ENCODE measurements at regions not wholly inside any gene's neighbourhood (a gene's known extent, or its start where the extent isn't known, plus 50 kb on each side); places are given as distances from the start of the nearest gene placed in this dataset.

DNA sequence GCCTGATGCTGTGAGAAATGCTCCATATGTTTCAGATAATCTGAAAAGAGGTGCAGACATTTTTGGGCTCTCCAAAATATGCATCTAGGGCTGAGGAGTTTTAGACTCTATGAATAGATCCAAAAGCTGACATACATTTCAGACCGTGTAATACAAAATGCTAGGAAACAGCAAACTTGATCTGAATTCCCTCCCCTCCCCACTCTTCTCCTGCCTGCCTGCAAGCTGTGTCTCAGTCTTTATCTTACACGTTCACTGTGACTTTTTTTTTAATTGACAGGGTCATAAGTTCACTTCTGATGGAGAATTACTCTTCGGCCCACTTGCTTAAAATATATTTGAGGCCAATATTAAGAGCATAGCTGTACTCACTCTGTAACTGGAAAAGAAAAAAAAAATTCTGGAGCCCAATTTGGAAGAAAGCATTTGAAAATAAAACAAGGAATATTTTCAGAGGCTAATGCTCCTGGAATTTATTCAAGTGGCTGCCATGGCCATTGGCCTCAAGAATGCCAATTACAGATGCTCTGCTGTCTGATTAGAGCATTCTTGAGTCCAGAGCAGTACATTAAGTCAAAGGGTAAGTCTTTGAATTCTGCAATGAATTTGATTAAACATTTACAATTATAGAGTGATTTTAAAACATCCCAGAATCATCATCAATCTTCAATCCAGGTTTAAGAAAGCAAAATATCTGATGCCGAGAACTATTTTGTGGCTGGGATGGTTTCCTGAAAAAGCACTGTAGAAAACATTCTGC is 146.2 kb upstream of the SEMA6D start:
- peak overlapping the region; percentile 79 for H3K27ac ChIP-seq
- no peaks in the 10 kb centered on the region for H3K36me3 ChIP-seq
- H3K4me1 ChIP-seq (ENCODE audit: low read depth): peaks cover 31% of the 10 kb centered on the region
- peak in 1 of 2 donors; percentile 52 for DNase-seq (ENCODE audit: low read depth in 1 of 2, low spot score in 1 of 2)
- H3K4me3 ChIP-seq: no peak overlapping the region
- TF ChIP-seq, protein P1, sequence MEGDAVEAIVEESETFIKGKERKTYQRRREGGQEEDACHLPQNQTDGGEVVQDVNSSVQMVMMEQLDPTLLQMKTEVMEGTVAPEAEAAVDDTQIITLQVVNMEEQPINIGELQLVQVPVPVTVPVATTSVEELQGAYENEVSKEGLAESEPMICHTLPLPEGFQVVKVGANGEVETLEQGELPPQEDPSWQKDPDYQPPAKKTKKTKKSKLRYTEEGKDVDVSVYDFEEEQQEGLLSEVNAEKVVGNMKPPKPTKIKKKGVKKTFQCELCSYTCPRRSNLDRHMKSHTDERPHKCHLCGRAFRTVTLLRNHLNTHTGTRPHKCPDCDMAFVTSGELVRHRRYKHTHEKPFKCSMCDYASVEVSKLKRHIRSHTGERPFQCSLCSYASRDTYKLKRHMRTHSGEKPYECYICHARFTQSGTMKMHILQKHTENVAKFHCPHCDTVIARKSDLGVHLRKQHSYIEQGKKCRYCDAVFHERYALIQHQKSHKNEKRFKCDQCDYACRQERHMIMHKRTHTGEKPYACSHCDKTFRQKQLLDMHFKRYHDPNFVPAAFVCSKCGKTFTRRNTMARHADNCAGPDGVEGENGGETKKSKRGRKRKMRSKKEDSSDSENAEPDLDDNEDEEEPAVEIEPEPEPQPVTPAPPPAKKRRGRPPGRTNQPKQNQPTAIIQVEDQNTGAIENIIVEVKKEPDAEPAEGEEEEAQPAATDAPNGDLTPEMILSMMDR (IDR thresholded peaks at IDR 0.05; ENCODE audit: low read depth, low read length): no peak
- no peaks in the 10 kb centered on the region for H3K9me3 ChIP-seq (ENCODE audit: low read depth)
- H3K27me3 ChIP-seq: no peaks in the 10 kb centered on the region

DNA sequence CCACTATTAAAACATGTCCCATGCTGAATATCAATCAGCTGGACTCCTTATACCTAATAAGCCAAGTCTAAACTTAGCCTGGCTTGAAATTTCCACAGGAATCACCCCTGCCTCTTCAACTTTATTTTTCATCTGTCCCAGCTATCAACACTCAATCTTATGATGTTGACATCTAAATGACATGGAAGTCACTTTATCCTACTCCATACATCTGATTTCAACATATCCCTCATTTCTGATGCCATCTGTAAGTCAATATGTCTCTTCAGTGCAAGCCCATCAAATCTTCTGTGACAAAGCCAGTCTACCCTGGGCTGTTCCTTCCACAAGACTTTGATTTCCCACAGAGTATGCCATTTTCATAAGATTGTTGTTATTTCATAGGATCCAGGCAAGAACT is 143.6 kb upstream of the SEMA6D start:
- TF ChIP-seq, protein P1 (IDR thresholded peaks at IDR 0.05; ENCODE audit: low read depth, low read length): no peak
- Histone ChIP-seq H3K9me3 (ENCODE audit: low read depth) (no peaks in the 10 kb centered on the region), H3K4me3 (no peak overlapping the region), H3K27ac (no peak overlapping the region), H3K4me1 (ENCODE audit: low read depth) (peaks cover 47% of the 10 kb centered on the region), H3K36me3 (no peaks in the 10 kb centered on the region), H3K27me3 (no peaks in the 10 kb centered on the region)
- DNase-seq (ENCODE audit: low read depth in 1 of 2, low spot score in 1 of 2): no peak

DNA sequence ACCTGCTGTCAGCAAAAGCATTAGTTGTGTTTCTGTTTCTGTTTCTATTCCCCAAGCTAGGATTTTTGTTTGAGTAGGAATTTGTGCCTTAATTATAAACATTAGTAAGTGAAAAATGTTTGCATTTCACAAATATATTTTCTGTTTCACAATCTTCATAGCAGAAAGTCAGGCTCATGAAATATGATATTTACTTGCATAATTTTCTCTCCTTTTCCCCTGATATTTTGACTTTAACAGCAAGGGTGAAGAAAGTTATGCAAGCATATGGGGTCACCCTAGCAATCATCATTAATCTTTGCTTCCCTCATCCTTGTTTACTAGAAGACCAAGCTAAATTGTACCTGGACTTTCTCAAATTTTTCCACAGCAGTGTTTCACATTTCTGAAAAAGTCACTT is 140.3 kb upstream of the SEMA6D start:
- H3K27ac ChIP-seq: peak overlapping the region; percentile 71
- peak in 1 of 2 donors; percentile 22 for DNase-seq (ENCODE audit: low read depth in 1 of 2, low spot score in 1 of 2)
- no peaks in the 10 kb centered on the region for H3K36me3 ChIP-seq
- H3K27me3 ChIP-seq: no peaks in the 10 kb centered on the region
- no peaks in the 10 kb centered on the region for H3K9me3 ChIP-seq (ENCODE audit: low read depth)
- H3K4me1 ChIP-seq (ENCODE audit: low read depth): peaks cover 33% of the 10 kb centered on the region
- TF ChIP-seq, protein P1 (IDR thresholded peaks at IDR 0.05; ENCODE audit: low read depth, low read length): no peak
- H3K4me3 ChIP-seq: no peak overlapping the region

DNA sequence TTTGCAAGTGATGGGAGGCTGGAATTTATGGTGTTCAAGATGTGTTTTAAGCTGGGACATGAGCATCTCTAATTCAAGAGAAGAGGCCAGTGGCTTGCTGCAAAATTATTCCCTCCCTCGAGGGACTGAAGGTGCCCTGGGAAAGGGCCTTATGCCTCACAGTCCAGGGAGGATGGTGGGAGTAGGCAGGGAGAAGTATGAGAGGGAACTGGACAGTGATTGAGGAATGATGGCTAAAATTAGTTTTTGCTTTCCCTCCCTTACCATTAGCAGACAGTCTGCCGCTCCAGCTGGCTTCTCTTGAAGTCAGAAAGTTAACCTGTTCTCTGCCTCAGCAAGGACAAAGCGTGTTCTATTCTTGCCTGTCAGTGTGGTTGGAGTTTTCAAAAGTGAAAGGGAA is 139.8 kb upstream of the SEMA6D start:
- Histone ChIP-seq H3K27ac (peak overlapping the region; percentile 71), H3K27me3 (no peaks in the 10 kb centered on the region), H3K36me3 (no peaks in the 10 kb centered on the region), H3K9me3 (ENCODE audit: low read depth) (no peaks in the 10 kb centered on the region), H3K4me3 (no peak overlapping the region), H3K4me1 (ENCODE audit: low read depth) (peaks cover 33% of the 10 kb centered on the region)
- DNase-seq (ENCODE audit: low read depth in 1 of 2, low spot score in 1 of 2): peak in 1 of 2 donors; percentile 68
- TF ChIP-seq, protein P1 (IDR thresholded peaks at IDR 0.05; ENCODE audit: low read depth, low read length): no peak

DNA sequence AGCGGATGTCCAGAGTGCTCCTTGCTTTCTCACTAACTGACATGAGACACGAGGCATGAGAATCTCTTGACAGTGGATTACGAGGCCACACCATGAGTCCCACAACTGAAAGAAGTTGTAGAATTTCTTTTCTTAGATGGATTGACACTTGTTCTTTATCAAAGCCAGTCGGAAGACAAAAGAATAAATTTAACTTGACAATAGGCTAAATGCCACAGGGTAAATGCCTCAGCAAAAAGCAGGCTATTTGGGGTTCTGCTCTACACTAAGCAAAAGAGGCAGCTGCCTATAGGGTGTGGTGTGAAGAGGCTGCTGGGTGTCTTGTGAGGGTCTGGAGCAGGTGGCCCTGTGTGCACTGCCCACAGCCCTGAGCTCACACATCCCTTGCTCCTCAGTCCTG is 135.1 kb upstream of the SEMA6D start:
- no peak for DNase-seq (ENCODE audit: low read depth in 1 of 2, low spot score in 1 of 2)
- H3K27ac ChIP-seq: no peak overlapping the region
- H3K9me3 ChIP-seq (ENCODE audit: low read depth): no peaks in the 10 kb centered on the region
- H3K4me3 ChIP-seq: no peak overlapping the region
- no peaks in the 10 kb centered on the region for H3K36me3 ChIP-seq
- H3K27me3 ChIP-seq: no peaks in the 10 kb centered on the region
- TF ChIP-seq, protein P1 (IDR thresholded peaks at IDR 0.05; ENCODE audit: low read depth, low read length): no peak
- H3K4me1 ChIP-seq (ENCODE audit: low read depth): peaks cover 26% of the 10 kb centered on the region
